GM18867 (cell line): ENCODE measurements at regions not wholly inside any gene's neighbourhood (a gene's known extent, or its start where the extent isn't known, plus 50 kb on each side); places are given as distances from the start of the nearest gene placed in this dataset.

ENCODE experiments used
- ATAC-seq: cut with Tn5 transposase; IDR thresholded peaks from one replicate; pipeline ENCODE4 v1.9.1; 2021; ENCODE audit warnings: mild to moderate bottlenecking, moderate library complexity; ENCODE audit not compliant: unreplicated experiment

- no peak for ATAC-seq
These were observed 273.1 kb upstream of the TBL1XR1 start for GRCh38 chr3:177470197-177470941.

GRCh38 chr3:177471733-177472480 lies 274.6 kb upstream of the TBL1XR1 start:
- no peak for ATAC-seq

- no peak for ATAC-seq
These were observed 275.9 kb upstream of the TBL1XR1 start for GRCh38 chr3:177473184-177473583.

- no peak for ATAC-seq
These were observed 276.6 kb upstream of the TBL1XR1 start for GRCh38 chr3:177473903-177474302.

- ATAC-seq: no peak
These were observed 277.5 kb upstream of the TBL1XR1 start for GRCh38 chr3:177474652-177475355.

GRCh38 chr3:177475356-177475665 lies 278.0 kb upstream of the TBL1XR1 start:
- ATAC-seq: no peak

- no peak for ATAC-seq
These were observed 279.2 kb upstream of the TBL1XR1 start for GRCh38 chr3:177476495-177476894.

- ATAC-seq: no peak
These were observed 279.7 kb upstream of the TBL1XR1 start for GRCh38 chr3:177476921-177477435.

- no peak for ATAC-seq
These were observed 281.0 kb upstream of the TBL1XR1 start for GRCh38 chr3:177478170-177478867.

GRCh38 chr3:177479630-177480029 lies 282.3 kb upstream of the TBL1XR1 start:
- ATAC-seq: no peak

GRCh38 chr3:177481329-177481728 lies 284.0 kb upstream of the TBL1XR1 start:
- no peak for ATAC-seq

- ATAC-seq: no peak
These were observed 284.9 kb upstream of the TBL1XR1 start for GRCh38 chr3:177482048-177482691.

GRCh38 chr3:177483182-177483967 lies 286.1 kb upstream of the TBL1XR1 start:
- no peak for ATAC-seq

- no peak for ATAC-seq
These were observed 286.9 kb upstream of the TBL1XR1 start for GRCh38 chr3:177484206-177484605.

GRCh38 chr3:177484926-177485325 lies 287.6 kb upstream of the TBL1XR1 start:
- no peak for ATAC-seq

GRCh38 chr3:177487635-177488186 lies 290.4 kb upstream of the TBL1XR1 start:
- ATAC-seq: no peak

- no peak for ATAC-seq
These were observed 291.5 kb upstream of the TBL1XR1 start for GRCh38 chr3:177488740-177489139.

GRCh38 chr3:177490626-177491025 lies 293.3 kb upstream of the TBL1XR1 start:
- ATAC-seq: no peak

GRCh38 chr3:177491296-177492032 lies 294.2 kb upstream of the TBL1XR1 start:
- no peak for ATAC-seq
